HG03159 (cell line): ENCODE measurements at regions not wholly inside any gene's neighbourhood (a gene's known extent, or its start where the extent isn't known, plus 50 kb on each side); places are given as distances from the start of the nearest gene placed in this dataset.
"Not testable (repeated sequence)": the region's sequence is repeated elsewhere in the genome, so short reads cannot be mapped to it uniquely, and the experiment has no call there.

Source experiments
- ATAC-seq: cut with Tn5 transposase; IDR thresholded peaks from one replicate; pipeline ENCODE4 v1.9.1; 2021; ENCODE audit warnings: mild to moderate bottlenecking, moderate library complexity; ENCODE audit not compliant: unreplicated experiment

DNA sequence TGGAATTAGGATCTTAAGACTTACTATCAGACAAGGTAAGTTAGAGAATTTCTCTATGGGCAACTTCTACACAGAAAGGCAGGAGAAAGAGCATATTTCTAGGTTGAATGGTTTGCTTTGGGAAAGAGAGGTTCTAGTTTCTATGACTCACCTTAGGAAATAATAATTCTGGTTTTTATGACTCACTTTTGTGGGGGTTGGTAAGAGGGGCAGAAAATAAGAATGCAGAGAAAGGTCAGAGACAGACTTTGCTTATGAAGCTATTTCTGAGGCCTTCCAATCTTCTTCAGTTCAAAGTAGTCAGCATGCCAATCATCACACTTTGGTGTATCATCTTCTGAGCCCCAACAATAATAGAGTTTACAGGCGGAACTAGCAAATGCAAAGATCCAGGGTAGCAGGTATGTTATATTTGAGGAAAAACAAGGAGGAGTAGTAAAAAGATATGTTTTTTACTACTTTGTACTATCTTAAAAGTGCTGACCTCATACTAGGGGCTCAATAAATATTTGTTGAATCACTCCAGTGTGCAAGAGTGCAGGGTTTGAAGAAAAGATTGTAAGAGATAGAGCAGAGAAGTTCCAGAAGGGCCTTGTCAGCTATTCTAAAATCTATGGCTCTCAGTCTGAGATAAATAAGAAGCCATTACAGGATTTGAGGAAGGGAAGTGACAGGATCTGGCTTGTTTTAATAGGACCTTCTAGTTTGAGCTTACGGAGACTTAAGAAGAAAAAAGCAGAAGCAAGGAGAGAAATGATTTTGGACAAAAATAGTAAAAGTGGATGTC, 56.7 kb upstream of the LRFN5 start:
- ATAC-seq = no peak

DNA sequence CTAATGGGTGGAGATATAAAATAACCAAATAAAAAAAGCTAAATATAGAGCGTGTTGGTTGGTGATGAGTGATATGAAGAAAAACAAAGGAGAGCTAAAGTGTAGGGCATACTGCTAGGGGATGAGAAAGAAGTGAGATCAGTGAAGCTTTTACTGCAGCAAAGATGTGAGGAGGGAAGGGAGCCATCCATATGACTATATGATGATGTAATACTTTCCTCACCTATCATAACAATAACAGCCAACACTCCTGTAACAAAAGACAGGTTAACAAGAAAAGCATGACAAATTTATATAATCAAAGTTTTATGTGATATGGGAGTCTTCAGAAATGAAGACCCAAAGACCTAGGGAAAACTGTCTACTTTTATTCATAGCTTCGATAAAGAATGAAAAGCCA, 57.4 kb upstream of the LRFN5 start:
- ATAC-seq = no peak

DNA sequence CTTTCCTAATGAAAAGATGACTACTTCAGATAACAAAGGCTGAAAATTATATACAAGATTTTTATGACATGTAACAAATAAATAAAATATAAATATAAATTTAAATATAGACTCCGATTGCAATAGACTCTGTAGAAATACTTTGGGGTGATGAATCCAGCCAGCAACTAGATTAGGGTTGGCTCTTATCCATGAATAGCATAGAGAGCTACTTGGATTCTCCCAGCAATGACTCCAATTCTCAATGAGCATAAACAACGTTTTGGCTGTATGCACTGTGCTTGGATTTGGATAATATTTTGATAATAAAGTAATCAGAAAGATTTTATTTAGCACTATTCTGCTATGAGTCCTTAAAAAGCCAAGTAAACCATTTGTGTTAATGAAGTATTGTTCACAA, 58.0 kb upstream of the LRFN5 start:
- ATAC-seq = no peak

DNA sequence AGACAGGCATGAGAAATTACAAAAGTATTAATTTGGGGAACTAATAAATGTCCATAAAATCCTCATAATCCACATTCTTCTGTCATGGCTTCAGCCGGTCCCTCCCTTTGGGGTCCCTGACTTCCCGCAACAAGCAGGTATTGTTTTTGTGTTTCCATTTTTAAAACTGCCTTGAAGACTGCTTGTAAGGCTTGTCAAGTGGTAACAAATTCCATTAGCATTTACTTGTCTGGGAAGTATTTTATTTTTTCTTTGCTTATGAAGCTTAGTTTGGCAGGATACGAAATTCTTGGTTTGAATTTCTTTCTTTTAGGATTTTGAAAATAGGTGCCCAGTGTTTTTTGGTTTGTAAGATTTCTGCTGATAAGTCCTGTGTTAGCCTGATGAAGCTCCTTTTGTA, 65.3 kb upstream of the LRFN5 start:
- ATAC-seq = no peak

DNA sequence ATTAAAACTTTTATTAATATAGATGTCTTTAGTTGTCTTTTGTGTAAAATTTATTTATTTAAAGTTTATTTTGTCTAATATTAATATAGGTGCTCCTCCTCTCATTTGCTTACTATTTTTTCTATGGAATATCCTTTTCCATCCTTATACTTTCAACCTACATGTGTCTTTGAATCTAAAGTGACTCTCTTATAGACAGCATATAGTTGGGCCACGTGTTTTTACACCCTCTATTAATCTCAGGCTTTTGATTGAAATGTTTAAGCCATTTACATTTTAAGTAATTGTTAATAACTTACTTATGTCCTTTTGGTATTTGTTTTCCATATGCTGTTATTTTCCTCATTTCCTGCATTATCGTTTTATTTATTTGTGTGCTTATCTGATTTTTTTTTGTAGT, 74.4 kb upstream of the LRFN5 start:
- ATAC-seq = no peak

DNA sequence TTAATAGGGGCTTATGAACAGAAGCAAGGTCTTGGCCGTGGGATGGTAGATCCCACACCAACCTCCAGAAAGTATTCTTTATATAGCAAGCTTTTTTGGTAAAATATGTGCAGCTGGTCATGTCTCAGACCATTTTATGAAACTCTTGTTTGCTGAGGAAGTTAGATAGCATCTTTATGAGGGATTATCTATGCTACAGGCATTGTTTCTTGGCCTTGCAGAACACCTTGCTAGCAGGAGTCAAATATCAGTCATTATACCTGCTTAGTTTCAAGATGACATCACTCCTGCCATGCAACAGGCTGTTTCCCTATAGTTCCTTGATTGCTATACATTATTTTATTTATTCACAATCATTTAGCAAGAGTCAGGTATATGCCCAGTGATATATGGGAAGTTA, 84.8 kb upstream of the LRFN5 start:
- ATAC-seq = no peak

DNA sequence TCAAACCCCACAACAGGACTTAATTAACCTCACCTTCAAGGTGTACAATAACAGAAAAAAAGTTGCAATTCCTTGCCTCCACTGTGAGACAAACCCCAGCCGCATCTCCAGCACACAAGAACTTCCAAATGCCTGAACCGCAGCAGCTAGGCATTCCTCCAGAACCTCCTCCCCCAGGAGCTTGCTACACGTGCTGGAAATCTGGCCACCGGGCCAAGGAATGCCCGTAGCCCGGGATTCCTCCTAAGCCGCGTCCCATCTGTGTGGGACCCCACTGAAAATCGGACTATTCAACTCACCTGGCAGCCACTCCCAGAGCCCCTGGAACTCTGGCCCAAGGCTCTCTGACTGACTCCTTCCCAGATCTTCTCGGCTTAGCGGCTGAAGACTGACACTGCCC, 88.6 kb upstream of the LRFN5 start:
- ATAC-seq = not testable (repeated sequence)

DNA sequence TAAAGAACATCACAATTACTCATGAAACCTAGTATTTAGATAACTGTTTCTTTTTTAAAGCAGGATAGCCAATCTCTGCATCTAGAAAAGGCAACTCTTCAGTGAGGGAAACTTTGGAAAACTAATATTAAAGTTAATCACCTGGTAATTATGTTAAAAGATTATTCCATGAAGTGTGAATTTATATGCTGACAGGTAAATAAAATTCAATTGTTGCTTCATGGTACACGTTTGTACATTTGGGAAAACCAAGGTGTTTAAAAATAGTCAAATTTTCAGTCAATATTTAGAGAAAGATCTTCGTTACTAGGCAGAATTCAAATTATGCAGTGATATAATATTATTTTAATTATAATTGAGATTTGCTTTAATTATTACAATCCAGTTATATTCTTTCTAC, 100.1 kb upstream of the LRFN5 start:
- ATAC-seq = no peak

DNA sequence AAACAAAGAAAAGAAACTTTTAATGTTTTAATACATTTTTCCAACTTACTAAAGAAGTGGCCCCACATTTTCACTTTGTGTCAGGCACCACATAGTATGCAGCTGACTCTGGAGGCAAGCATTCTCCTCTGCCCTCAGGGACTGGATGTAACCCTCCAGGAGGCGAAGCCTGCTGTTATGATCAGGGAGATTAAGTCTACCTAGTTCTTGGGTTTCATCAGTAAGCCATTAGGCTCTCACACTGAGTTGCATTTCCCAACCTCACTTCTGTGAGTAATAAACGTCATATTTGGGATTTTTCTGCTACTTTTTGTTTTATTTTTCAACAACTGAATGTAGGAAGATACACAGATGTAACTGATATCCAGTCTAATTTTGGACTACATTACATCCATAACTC, 101.2 kb upstream of the LRFN5 start:
- ATAC-seq = no peak

DNA sequence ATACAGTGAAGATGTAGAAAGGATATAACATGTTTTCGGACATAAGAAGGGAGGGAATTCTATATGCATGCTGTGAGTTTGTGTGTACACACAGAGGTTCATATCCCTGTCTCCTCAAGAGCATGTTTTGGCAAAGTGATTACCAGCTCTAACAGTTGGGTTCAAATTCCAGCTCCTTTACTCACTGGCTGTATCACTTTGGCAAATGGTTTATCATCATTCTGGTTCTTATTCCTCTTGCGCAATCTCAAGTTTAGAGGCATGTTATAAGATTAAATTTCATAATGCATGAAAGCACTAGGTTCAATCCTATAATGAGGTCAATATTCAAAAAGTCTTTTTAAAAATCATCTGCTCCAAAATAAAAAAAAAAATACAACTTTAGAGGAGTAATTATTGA, 107.7 kb upstream of the LRFN5 start:
- ATAC-seq = no peak

DNA sequence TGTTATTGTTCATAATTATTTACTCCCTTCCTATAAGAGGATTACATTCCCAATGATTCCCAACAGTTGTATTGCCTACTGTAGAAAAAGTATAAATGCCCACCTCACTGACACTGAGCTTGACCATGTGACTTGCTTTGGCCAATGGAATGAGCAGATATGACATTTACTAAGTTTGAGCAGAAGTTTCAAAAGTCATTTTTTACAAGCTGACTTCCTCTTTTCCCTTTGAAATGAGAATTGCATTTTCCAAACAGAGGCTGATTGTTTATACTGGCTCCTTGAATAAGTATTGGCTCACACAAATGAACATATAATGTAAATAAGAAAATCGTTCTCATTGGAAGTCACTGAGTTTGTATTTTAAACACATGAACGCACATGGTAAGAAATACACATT, 116.4 kb upstream of the LRFN5 start:
- no peak for ATAC-seq

DNA sequence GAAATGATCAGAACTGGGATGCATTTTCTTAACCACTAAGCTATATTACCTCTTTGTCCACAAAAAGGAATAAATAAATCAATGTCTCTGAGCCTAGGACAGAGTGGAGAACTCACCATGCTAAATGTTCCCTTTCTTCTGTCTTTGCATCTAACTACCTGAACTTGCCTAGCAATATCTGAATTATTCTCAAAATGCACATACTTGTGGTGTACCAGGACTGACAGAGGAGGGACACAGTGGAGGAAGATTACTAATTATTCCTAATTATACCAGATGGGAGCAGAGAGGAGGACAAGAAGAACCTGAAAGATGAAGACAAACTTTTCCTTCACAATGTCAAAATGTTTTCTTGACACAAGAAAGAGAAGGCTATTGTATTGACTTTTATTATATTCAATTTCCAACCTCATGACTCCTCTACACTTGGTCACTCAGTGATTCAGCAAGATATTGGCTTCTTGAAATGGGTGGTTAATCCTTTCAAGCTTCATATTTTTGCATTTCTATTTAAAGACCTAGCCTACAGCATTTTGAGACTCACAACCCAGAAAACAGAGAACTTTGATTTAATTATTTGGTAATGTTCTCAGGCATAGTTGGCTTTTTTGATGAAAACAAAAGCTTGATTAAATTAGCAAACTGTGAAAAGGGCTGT, 117.2 kb upstream of the LRFN5 start:
- no peak for ATAC-seq

DNA sequence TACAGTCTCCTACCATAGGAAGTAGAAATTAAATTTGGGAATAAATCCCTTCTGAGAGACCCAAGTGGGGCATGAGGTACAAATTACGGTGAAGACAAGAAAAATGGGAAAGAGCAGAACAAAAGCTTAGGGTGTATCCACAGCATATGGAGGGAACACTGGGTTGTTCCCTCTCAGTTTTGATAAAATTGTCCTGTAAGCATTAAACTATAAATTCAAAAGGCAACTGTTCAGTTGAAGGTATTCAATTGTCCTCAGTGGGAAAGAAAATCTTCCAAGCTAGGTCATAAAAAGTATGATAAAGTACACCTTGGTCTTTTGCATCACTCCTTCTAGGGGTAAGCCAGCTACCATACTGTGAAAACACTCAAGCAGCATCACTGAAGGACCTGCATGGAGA, 118.3 kb upstream of the LRFN5 start:
- no peak for ATAC-seq

DNA sequence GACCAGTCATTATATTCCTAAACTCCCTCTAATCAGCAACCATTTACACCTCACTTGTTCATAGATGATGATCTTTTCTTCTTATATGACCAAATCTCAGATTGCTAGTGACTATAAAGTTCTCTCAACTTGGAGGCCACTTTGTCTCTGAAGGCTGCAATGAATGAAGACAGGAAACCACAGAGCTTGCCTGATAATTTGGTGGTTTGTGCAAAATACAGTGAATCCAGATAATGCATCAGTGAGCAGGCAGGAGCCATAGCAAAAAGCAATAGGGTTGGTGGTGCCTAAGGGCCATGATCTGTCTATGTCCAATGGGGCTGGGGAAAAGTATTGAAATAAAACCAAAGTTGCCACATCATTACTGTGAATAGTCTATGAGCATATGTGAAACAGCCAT, 123.8 kb upstream of the LRFN5 start:
- no peak for ATAC-seq

DNA sequence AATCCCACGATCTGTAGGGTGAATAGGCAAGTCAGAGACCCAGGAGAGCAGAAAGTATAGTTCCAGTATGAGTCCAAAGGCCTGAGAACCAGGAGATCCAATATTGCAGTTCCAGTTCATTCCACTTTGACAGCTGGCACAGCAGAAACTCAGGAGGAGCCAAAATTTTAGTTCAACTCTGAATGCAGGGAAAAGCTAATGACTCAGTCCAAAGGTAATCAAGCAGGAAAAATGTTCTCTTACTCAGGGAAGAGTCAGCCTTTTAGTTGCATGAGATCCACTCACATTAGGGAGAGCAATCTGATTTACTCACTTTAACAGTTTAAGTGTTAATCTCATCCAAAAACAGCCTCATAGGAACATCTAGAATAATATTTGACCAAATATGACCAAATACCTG, 130.2 kb upstream of the LRFN5 start:
- no peak for ATAC-seq

DNA sequence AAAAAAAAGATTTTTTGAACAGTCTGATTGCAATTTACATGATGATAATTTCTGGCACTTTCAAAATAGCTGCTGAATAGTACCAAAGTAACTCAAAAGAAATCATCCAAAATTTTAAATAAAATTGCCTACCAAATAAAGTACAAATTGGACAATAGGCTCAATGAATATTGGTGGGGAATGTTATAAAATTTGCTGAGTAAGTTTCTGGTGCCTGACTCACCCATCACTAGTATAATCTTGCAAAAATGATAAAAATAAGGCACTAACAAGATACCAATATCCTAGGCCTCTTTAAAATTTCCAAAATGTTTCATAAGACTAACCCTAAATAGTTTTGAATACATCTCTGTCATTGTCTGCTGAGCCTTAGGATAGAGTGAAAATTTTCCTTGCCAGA, 145.3 kb upstream of the LRFN5 start:
- no peak for ATAC-seq

DNA sequence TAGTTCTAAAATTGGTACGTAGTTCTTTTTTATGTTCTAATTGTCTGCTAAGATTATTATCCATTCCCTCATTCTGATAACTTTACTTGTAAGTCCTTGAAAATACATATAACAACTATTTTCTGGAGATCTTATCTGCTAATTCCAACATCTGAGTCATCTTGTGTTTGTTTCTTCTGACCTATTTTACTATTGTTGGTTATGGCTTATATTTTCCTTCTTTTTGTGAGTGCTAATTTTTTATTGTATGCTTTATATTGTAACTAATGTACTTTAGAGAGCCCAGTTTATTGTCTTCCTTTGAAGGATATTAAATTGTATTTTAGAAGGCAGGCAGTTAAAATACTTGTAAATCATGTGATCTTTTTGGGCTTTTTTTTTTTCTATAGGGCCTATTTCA, 149.3 kb upstream of the LRFN5 start:
- no peak for ATAC-seq

DNA sequence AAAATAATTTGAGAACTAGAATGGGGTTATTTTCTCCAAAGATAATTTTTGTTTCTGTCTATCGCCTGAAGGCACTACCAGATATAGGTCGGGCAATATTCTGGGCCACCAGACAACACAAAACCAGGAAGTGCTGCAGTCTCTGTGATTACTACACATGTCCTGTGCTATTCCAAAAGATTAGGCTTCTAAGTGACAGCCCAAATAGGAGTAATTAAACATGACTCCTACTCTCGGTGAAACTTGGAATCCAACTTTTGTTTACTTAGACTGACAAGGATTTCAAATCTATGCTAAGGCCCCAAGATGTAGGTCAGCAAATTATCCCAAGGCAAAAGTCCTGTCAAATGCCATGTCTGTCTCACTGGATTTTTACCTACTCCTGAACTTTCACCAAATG, 157.6 kb upstream of the LRFN5 start:
- ATAC-seq = no peak

DNA sequence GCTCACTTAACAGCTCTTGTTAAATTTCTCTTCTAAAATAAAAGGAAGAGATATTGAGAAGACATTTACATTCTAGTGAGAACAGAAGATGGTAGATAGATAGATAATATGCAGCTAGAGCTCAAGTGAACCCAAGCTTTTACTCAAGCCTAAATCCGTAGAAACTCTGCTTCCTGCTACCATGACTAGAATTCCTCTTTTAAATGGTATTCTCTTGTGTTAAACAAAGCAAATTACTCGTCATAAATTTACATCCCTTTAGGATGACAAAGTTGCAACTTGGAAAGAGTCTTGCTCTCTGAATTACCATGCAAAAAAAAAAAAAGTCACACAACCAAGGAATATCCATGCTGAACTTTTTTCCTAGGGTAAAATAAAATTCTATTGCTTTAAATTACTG, 160.7 kb upstream of the LRFN5 start:
- no peak for ATAC-seq

DNA sequence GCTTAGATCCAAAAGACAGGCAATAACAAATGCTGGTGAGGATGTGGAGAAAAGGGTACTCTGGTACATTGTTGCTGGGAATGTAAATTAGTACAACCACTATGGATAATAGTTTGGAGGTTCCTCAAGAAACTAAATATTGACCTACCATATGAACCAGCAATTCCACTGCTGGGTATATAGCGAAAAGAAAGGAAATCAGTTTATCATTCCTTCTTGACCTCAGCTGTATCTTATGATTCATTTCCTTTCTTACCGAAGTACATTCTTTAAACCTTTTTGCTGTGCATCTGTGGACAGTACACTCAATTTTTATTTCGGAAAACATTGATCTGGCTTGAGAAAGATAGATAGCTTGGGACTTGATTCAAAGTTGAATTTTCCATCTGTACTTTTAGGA, 183.2 kb upstream of the LRFN5 start:
- ATAC-seq = no peak

DNA sequence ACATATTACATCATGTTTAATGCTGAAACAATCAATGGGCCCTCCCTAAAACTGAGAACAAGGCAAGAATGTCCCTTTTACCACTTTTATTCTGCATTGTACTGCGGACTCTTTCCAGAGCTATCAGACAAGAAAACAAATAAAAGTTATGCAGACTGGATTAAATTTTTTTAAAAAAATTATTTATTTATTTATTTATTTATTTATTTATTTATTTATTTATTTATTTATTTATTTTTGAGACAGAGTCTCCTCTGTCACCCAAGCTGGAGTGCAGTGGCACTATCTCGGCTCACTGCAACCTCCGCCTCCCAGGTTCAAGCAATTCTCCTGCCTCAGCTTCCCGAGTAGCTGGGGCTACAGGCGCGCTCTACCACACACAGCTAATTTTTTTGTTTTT, 185.4 kb upstream of the LRFN5 start:
- not testable (repeated sequence) for ATAC-seq

DNA sequence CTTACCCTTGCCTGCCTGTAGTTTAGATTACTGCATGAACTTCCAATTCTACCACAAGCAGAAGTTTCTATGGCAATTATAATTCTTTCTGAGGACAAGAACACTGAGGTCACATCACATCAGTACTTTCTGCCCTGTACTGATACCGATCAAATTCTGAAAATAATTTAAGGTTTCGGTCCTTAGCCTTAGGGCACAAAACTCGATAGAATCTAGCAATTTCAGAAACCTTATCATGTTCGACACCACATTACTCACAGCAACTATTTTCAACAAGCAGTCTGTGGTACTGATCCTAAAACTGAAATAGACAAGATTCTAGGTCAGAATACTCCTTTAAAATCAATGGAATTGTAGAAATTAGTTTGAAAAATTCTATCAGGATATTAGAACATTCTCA, 187.0 kb upstream of the LRFN5 start:
- ATAC-seq = no peak

DNA sequence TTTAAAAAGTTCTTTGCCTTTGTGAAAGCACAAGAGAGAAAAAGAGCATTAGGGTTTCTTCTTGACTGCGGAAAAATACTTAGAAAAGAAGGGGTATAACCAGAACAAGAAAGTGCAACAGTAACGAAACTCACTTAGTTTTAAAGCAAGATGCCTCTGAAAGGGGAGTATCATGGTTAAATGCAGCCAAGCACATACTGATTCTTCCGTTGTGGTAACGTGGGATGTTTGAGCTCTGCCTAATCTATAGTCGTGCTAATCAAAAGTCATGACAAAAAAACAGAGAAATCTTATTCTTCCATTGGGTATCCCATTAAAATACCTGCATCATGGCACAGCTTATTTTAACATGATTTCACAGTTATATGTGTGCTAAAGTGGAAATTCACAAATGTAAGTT, 187.8 kb upstream of the LRFN5 start:
- ATAC-seq = no peak
